ENCODE measurements at regions not wholly inside any gene's neighbourhood (a gene's known extent, or its start where the extent isn't known, plus 50 kb on each side); places are given as distances from the start of the nearest gene placed in this dataset.

- no peak for DNase-seq (ENCODE audit: low read depth)
Measured at GRCh38 chr18:10009321-10010144, 95.7 kb downstream of the VAPA start.

GRCh38 chr18:10010611-10011015 lies 96.8 kb downstream of the VAPA start:
- DNase-seq (ENCODE audit: low read depth) = no peak

GRCh38 chr18:10011061-10011460 lies 97.2 kb downstream of the VAPA start:
- no peak for DNase-seq (ENCODE audit: low read depth)

- no peak for DNase-seq (ENCODE audit: low read depth)
Measured at GRCh38 chr18:10011751-10012150, 97.9 kb downstream of the VAPA start.

- no peak for DNase-seq (ENCODE audit: low read depth)
Measured at GRCh38 chr18:10012526-10012925, 98.7 kb downstream of the VAPA start.

- DNase-seq (ENCODE audit: low read depth) = no peak
Measured at GRCh38 chr18:10013621-10014543, 100.1 kb downstream of the VAPA start.

- no peak for DNase-seq (ENCODE audit: low read depth)
Measured at GRCh38 chr18:10015288-10015701, 101.5 kb downstream of the VAPA start.

GRCh38 chr18:10015941-10016819 lies 102.4 kb downstream of the VAPA start:
- peak; percentile 78 for DNase-seq (ENCODE audit: low read depth)

- DNase-seq (ENCODE audit: low read depth) = no peak
Measured at GRCh38 chr18:10017043-10017442, 103.2 kb downstream of the VAPA start.

- DNase-seq (ENCODE audit: low read depth) = no peak
Measured at GRCh38 chr18:10018289-10018688, 104.5 kb downstream of the VAPA start.

GRCh38 chr18:10020171-10020570 lies 106.4 kb downstream of the VAPA start:
- no peak for DNase-seq (ENCODE audit: low read depth)

GRCh38 chr18:10022365-10022764 lies 108.5 kb downstream of the VAPA start:
- no peak for DNase-seq (ENCODE audit: low read depth)

- DNase-seq (ENCODE audit: low read depth) = no peak
Measured at GRCh38 chr18:10023853-10024570, 110.2 kb downstream of the VAPA start.

GRCh38 chr18:10025711-10026670 lies 112.2 kb downstream of the VAPA start:
- no peak for DNase-seq (ENCODE audit: low read depth)

GRCh38 chr18:10027031-10027430 lies 113.2 kb downstream of the VAPA start:
- DNase-seq (ENCODE audit: low read depth) = no peak

- DNase-seq (ENCODE audit: low read depth) = no peak
Measured at GRCh38 chr18:10027461-10027860, 113.6 kb downstream of the VAPA start.

GRCh38 chr18:10029711-10030110 lies 115.9 kb downstream of the VAPA start:
- DNase-seq (ENCODE audit: low read depth) = no peak

- DNase-seq (ENCODE audit: low read depth) = no peak
Measured at GRCh38 chr18:10030816-10031541, 117.2 kb downstream of the VAPA start.

- DNase-seq (ENCODE audit: low read depth) = no peak
Measured at GRCh38 chr18:10032331-10033015, 118.7 kb downstream of the VAPA start.

All from HS-5 (cell line).